DMS79 (cell line): ENCODE measurements at regions not wholly inside any gene's neighbourhood (a gene's known extent, or its start where the extent isn't known, plus 50 kb on each side); places are given as distances from the start of the nearest gene placed in this dataset.
A peak's percentile ranks its signal among the peaks of the same experiment; 100 is the strongest.
"Not testable (repeated sequence)": the region's sequence is repeated elsewhere in the genome, so short reads cannot be mapped to it uniquely, and the experiment has no call there.

Source experiments
- DNase-seq: peaks from one replicate; lab custom pipeline; 2025; lab: John Stamatoyannopoulos, UW

DNA sequence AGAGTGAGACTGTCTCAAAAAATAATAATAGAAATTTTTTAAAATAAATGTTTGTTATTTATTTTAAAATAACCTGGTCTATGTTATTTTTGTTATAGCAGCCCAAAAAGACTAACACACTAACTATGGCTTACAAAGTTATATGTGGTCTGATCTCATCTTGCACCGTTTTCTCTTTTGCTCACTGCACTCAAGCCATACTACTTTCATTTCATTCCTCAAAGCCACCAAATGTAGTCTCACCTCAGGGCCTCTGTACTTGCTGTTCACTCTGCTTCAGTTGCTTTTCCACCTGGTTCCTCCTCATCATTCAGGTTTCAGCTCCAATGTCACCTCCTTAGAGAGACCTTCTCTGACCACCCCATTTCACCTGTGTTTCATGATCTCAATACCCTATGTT lies 55.2 kb upstream of the MDM1 start:
- no peak for DNase-seq

- no peak for DNase-seq
These were observed 57.1 kb upstream of the MDM1 start for GRCh38 chr12:68389305-68389704.

GRCh38 chr12:68391937-68392336 lies 59.8 kb upstream of the MDM1 start:
- DNase-seq = no peak

GRCh38 chr12:68392376-68392775 lies 60.2 kb upstream of the MDM1 start:
- no peak for DNase-seq

GRCh38 chr12:68393417-68393816 lies 61.3 kb upstream of the MDM1 start:
- no peak for DNase-seq

- DNase-seq = no peak
These were observed 65.5 kb upstream of the MDM1 start for GRCh38 chr12:68397566-68398158.

DNA sequence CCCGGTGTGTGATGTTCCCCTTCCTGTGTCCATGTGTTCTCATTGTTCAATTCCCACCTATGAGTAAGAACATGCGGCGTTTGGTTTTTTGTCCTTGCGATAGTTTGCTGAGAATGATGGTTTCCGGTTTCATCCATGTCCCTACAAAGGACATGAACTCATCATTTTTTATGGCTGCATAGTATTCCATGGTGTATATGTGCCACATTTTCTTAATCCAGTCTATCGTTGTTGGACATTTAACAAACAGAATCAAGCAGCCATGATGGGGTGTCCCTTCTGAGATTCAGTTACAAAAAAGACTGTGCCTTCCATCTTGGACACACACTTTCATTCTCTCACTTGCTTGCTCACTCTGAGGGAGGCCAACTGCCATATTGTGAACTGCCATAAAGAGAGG lies 66.5 kb upstream of the MDM1 start:
- DNase-seq = not testable (repeated sequence)

- DNase-seq = peak; percentile 61
These were observed 68.2 kb upstream of the MDM1 start for GRCh38 chr12:68400226-68400829.

DNA sequence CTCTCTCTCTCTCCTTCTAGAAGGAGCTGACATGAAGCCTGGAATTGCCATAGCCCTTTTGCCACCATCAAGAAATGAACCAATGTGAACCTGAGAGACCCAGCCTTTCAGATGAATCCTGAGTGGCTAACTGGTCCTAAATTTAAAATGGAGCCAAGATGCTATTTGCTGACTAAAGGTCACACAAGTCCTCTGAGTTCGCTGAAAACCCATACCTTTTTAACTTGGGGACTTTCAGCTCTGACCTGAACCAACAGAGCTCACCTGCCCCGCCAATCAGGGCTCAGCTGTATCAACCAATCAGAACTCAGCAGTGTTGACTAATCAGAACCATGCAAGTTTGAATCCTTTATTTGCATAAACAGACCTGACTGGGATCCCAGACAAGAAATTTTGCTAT lies 70.3 kb upstream of the MDM1 start:
- no peak for DNase-seq

GRCh38 chr12:68403296-68403695 lies 71.1 kb upstream of the MDM1 start:
- no peak for DNase-seq

- DNase-seq = no peak
These were observed 71.5 kb upstream of the MDM1 start for GRCh38 chr12:68403711-68404110.

- DNase-seq = no peak
These were observed 73.2 kb upstream of the MDM1 start for GRCh38 chr12:68405343-68405781.

DNA sequence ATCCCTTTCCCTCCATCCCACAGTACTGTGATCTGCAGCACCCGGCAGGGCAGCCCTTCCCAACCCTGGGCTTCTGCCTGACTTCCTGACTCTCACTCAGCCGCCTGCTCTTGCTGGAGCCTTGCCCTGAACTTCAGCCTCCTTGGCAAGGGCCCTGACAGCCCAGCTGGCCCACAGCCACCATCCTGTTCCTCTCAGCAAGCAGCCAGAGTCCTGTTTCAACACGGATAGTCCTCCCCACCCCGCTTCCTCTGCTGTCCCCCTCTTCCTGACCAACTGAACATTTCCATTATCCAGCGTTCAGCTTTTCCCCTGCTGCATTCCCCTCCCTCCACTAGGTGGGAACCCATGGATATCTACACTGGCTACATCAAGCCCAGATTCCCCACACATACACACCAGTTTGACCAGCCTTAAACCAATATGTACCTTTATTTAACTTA lies 74.0 kb upstream of the MDM1 start:
- peak; percentile 3 for DNase-seq

DNA sequence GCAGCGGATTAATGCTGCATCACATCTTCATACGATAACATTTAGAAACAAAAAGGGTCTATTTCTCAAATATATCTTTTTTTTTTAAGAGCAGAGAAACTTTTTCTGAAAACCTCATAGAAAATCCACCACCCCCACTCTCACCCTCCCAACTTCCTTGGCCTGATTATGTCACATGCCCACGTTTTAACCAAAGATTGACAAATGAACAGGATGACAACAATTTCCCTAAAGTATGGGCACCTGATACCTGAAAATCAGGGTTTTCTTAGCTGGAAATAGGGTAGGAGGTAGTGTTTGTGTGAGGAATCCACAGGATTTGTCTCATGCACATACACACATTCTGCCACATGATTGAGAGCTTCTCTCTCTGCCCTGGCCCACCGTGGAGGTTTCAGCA lies 74.7 kb upstream of the MDM1 start:
- DNase-seq = no peak

DNA sequence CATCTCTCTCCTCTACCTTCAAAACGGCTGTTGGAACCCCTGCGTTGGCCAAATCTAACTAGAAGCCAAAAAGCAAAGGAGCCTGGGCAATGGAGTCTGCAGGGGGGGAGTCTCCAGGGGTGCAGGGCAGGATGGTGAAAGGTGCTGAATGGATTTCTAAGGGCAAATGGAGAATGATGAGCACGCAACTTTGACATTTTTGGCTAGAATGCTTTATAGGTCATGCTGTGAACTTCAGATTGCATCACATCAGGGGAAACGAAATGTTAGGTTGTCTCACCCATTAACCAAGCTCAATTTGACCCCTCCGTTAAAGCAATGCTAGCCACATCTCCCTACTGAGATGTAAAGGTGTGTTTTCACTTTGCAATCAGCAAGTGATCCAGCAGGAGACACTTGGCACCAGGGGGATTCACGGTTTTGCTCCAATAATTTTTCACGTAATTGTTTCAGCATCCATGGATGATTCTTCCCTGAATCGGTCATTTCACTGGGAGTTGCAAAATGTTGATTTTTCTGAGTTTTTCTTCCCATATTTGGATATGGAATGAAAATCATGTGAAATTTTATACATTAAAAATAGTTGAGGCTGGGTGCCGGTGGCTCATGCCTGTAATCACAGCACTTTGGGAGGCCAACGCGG lies 78.0 kb upstream of the MDM1 start:
- DNase-seq = no peak

- no peak for DNase-seq
These were observed 79.2 kb upstream of the MDM1 start for GRCh38 chr12:68411371-68411770.

GRCh38 chr12:68414988-68415387 lies 82.8 kb upstream of the MDM1 start:
- no peak for DNase-seq

- no peak for DNase-seq
These were observed 84.2 kb upstream of the MDM1 start for GRCh38 chr12:68416350-68416749.

DNA sequence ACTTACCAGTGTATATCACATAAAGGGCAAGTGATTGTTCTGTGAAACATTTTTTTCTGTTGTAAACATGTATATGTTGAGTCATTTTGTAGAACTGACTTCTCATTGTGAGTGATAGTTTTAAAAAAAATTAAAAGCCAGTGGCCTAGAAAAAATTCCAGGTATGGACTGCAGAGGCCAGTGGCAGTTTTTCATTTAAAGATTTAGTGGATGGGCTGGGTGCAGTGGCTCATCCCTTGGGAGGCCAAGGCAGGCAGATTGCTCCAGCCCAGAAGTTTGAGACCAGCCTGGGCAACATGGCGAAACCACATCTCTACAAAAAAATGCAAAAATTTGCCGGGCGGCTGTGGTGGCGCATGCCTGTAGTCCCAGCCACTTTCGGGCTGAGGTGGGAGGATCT lies 84.7 kb upstream of the MDM1 start:
- DNase-seq = no peak

- no peak for DNase-seq
These were observed 85.9 kb upstream of the MDM1 start for GRCh38 chr12:68418137-68418460.

DNA sequence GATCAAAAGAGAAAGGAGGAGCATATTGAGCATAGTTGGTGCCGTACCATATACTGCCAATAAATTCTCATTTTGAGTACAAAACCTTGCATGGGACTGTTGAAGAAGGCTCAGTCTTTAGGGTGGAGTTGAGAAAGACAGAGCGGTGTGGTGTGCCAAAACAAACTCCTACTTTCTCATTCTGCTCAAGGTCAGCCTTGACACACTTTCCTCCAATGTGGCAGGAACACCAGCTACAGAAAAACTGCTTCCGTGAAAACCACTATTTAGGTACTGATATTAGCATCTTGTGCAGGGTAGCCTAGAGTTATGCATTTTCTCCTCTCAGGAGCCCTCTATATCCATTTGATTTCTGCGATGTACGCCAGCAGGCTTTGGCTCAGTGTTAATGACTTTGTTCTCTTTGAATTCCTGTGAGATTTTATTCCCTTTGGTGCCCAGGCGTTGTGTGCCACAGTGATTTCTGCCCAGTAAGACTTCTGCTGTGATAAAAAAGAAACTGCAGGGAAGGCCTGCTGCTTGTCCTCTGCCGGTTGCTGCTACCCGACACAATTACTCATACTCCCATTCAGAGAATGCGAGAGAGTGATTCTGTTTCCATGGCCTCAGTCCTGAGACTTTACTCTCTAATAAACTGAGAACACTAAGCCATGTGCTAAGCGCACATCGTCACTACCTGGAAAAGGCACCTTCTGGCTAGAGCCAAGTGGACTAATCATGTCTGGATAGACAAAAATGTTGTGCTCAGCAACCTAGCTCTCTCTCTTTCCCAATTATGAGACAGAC lies 88.3 kb upstream of the MDM1 start:
- no peak for DNase-seq

DNA sequence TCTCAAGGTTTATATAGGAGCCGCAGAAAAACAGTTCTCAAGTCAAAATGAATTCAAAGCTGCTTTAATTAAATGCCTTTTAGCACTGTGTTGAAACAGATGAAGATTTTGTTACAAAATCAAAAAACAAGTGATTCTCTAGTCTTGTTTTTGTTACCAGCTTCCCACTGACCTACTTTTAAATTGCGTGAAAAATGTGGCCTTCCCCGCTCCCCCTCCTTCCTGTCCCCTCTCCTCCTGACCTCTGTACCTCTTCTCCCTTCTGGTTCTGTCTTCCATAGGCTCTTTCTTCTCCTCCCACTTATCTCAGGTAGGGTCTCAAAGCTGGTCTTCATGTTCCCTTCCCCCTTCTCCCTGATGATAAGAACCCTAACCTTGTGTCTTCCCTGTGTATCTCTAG lies 90.0 kb upstream of the MDM1 start:
- no peak for DNase-seq

DNA sequence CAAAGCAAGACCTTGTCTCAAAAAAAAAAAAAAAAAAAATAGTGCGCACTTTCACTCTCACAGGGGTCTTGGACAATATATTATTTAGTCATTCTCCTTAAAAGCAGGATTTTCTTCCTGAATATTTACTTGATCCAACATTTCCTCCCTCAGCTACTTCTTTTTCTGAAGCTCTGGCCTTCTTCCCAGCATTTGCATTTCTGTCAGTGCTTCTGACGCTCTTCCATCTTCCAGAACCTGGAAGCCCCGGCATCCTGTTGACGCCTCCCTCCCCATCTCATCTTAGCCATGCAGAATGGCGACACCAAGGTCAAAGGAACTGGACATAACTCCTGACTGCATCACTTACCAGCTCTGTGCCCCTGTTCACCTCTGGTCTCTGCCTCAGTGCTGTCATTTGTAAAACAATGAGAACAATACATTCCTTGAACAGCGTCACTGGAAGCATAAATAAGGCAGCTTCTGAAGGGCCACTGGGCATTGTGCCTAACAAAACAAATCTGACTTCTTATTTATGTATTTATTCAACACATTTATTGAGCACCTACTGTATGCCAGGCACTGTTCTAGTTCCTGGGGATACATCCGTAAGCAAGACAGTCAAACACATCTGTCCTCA lies 90.9 kb upstream of the MDM1 start:
- DNase-seq = no peak
